Natural killer cell (primary cell): ENCODE measurements at regions not wholly inside any gene's neighbourhood (a gene's known extent, or its start where the extent isn't known, plus 50 kb on each side); places are given as distances from the start of the nearest gene placed in this dataset.

Source experiments
- ATAC-seq, 3 donors: fragments of 150-1000 bp in 2 of 3; fragments of 200-7000 bp in 1 of 3; cut with Tn5 transposase; 1 replicate in 1 of 3; 2 replicates in 2 of 3; pipeline ENCODE4 v1.10.0; 2021; ENCODE audit warnings: mild to moderate bottlenecking in 2 of 3, moderate library complexity in 2 of 3
- DNase-seq, 2 donors: peaks; one replicate each; pipeline versions ENCODE4 v3.0.0 to v3.0.0-alpha.2; 2013 to 2021; ENCODE audit warnings: mixed read lengths in 1 of 2
- H3K27ac ChIP-seq: one replicate; pipeline ENCODE4 v1.5.1; 2013; ENCODE audit warnings: mild to moderate bottlenecking, low read length
- H3K27me3 ChIP-seq: one replicate; pipeline ENCODE4 v1.6.1; 2013; ENCODE audit warnings: low read length; ENCODE audit not compliant: control insufficient read depth, insufficient read depth
- H3K36me3 ChIP-seq: one replicate; pipeline ENCODE4 v1.6.1; 2013; ENCODE audit warnings: low read length; ENCODE audit not compliant: control insufficient read depth, insufficient read depth
- H3K4me1 ChIP-seq: one replicate; pipeline ENCODE4 v1.6.1; 2013; ENCODE audit warnings: low read length; ENCODE audit not compliant: control insufficient read depth, insufficient read depth
- H3K4me3 ChIP-seq: one replicate; pipeline ENCODE4 v1.5.1; 2013; ENCODE audit warnings: low read length
- H3K9me3 ChIP-seq: one replicate; pipeline ENCODE4 v1.6.1; 2013; ENCODE audit warnings: low read length; ENCODE audit not compliant: control insufficient read depth, insufficient read depth
- H3K27ac Mint-ChIP-seq, 2 donors: one replicate each; pipeline ENCODE4 v1.8.0; 2022; ENCODE audit warnings: mild to moderate bottlenecking in 2 of 2, mixed read lengths in 2 of 2, moderate library complexity in 1 of 2
- H3K27me3 Mint-ChIP-seq, 2 donors: one replicate each; pipeline ENCODE4 v1.8.0; 2022; ENCODE audit warnings: low read depth in 2 of 2, mixed read lengths in 2 of 2
- H3K36me3 Mint-ChIP-seq: one replicate; pipeline ENCODE4 v1.8.0; 2022; ENCODE audit warnings: mixed read lengths
- H3K4me1 Mint-ChIP-seq, 2 donors: one replicate each; pipeline ENCODE4 v1.8.0; 2022; ENCODE audit warnings: mixed read lengths in 2 of 2
- H3K4me3 Mint-ChIP-seq: one replicate; pipeline ENCODE4 v1.8.0; 2022; ENCODE audit warnings: mild to moderate bottlenecking, moderate library complexity, mixed read lengths
- H3K9me3 Mint-ChIP-seq, 2 donors: one replicate each; pipeline ENCODE4 v1.8.0; 2022; ENCODE audit warnings: mixed read lengths in 2 of 2
- CTCF ChIP-seq: fragments of 200-600 bp; IDR thresholded peaks from one replicate; pipeline ENCODE4 v1.8.0; 2022; ENCODE audit warnings: antibody characterized with exemption
- WGBS: methylation state at CpG from one replicate; pipeline ENCODE4 v1.1.7; 2013; ENCODE audit warnings: missing lambda C conversion rate; ENCODE audit not compliant: insufficient coverage; 5-methylcytosine and 5-hydroxymethylcytosine counted together
- intact Hi-C: fragments of 100-400 bp; cut with micrococcal nuclease; formaldehyde crosslinking; loops from one replicate; pipeline ENCODE4 v1.14.2; 2022

GRCh38 chr5:4294878-4295277 is 699.2 kb downstream of the IRX1 start:
- ATAC-seq: no peak
- Histone ChIP-seq H3K36me3 (no peaks in the 10 kb centered on the region), H3K9me3 (peaks cover 2% of the 10 kb centered on the region), H3K27me3 (no peaks in the 10 kb centered on the region), H3K4me1 (no peaks in the 10 kb centered on the region), H3K27ac (no peak overlapping the region), H3K4me3 (no peak overlapping the region)
- WGBS: 88% methylated on average over 9 of the region's 9 CpGs
- intact Hi-C loops: no loop called here
- Mint-ChIP-seq H3K4me1 (no peaks in the 10 kb centered on the region), H3K9me3 (peaks cover 0 to 3% of the 10 kb centered on the region in 2 donors), H3K27me3 (peaks cover 0 to 17% of the 10 kb centered on the region in 2 donors), H3K27ac (no peak overlapping the region), H3K4me3 (no peak overlapping the region), H3K36me3 (no peaks in the 10 kb centered on the region)
- DNase-seq: no peak
- no peak for TF ChIP-seq CTCF

GRCh38 chr5:4295663-4296339 is 700.2 kb downstream of the IRX1 start:
- ATAC-seq: peak in 1 of 3 donors; percentile 57
- H3K4me3 ChIP-seq: no peak overlapping the region
- DNase-seq: no peak
- intact Hi-C loops: no loop called here
- H3K9me3 Mint-ChIP-seq: peaks cover 0 to 3% of the 10 kb centered on the region in 2 donors
- H3K27ac ChIP-seq: no peak overlapping the region
- TF ChIP-seq CTCF: peak; percentile 19
- H3K27me3 ChIP-seq: no peaks in the 10 kb centered on the region
- no peaks in the 10 kb centered on the region for H3K36me3 Mint-ChIP-seq
- no peaks in the 10 kb centered on the region for H3K4me1 ChIP-seq
- no peaks in the 10 kb centered on the region for H3K36me3 ChIP-seq
- WGBS: 41% methylated on average over 13 of the region's 13 CpGs
- H3K4me3 Mint-ChIP-seq: no peak overlapping the region
- peaks cover 0 to 17% of the 10 kb centered on the region in 2 donors for H3K27me3 Mint-ChIP-seq
- peaks cover 2% of the 10 kb centered on the region for H3K9me3 ChIP-seq
- H3K27ac Mint-ChIP-seq: no peak overlapping the region
- no peaks in the 10 kb centered on the region for H3K4me1 Mint-ChIP-seq

- Mint-ChIP-seq H3K4me1 (no peaks in the 10 kb centered on the region), H3K36me3 (no peaks in the 10 kb centered on the region), H3K4me3 (no peak overlapping the region), H3K27me3 (no peaks in the 10 kb centered on the region), H3K27ac (no peak overlapping the region), H3K9me3 (peaks cover 0 to 2% of the 10 kb centered on the region in 2 donors)
- intact Hi-C loops: no loop called here
- no peak for ATAC-seq
- Histone ChIP-seq H3K27ac (no peak overlapping the region), H3K9me3 (no peaks in the 10 kb centered on the region), H3K4me1 (no peaks in the 10 kb centered on the region), H3K27me3 (no peaks in the 10 kb centered on the region), H3K36me3 (no peaks in the 10 kb centered on the region), H3K4me3 (no peak overlapping the region)
- DNase-seq: no peak
- TF ChIP-seq CTCF: no peak
- 83% methylated on average over 3 of the region's 4 CpGs for WGBS
These were observed 710.4 kb downstream of the IRX1 start for GRCh38 chr5:4306057-4306456.

GRCh38 chr5:4309026-4309425 is 713.4 kb downstream of the IRX1 start:
- H3K36me3 ChIP-seq: no peaks in the 10 kb centered on the region
- no peaks in the 10 kb centered on the region for H3K27me3 ChIP-seq
- intact Hi-C loops: no loop called here
- H3K9me3 ChIP-seq: peaks cover 2% of the 10 kb centered on the region
- DNase-seq (no peak), ATAC-seq (no peak)
- H3K27me3 Mint-ChIP-seq: no peaks in the 10 kb centered on the region
- no peak overlapping the region for H3K27ac Mint-ChIP-seq
- H3K4me1 ChIP-seq: no peaks in the 10 kb centered on the region
- H3K36me3 Mint-ChIP-seq: no peaks in the 10 kb centered on the region
- TF ChIP-seq CTCF: no peak
- 76% methylated on average over 6 of the region's 7 CpGs for WGBS
- no peak overlapping the region for H3K27ac ChIP-seq
- H3K4me3 ChIP-seq: no peak overlapping the region
- no peaks in the 10 kb centered on the region for H3K4me1 Mint-ChIP-seq
- H3K9me3 Mint-ChIP-seq: peaks cover 0 to 2% of the 10 kb centered on the region in 2 donors
- no peak overlapping the region for H3K4me3 Mint-ChIP-seq
